NCI-H1436 (cell line): ENCODE measurements at regions not wholly inside any gene's neighbourhood (a gene's known extent, or its start where the extent isn't known, plus 50 kb on each side); places are given as distances from the start of the nearest gene placed in this dataset.

Source experiments
- DNase-seq: peaks from one replicate; lab custom pipeline; 2025; lab: John Stamatoyannopoulos, UW

GRCh38 chr16:65956100-65956499, 410.4 kb upstream of the CDH5 start:
- DNase-seq, result no peak

- no peak for DNase-seq
These were observed 412.0 kb upstream of the CDH5 start for GRCh38 chr16:65954446-65954845.

GRCh38 chr16:65950211-65950610, 416.3 kb upstream of the CDH5 start:
- DNase-seq, result no peak

GRCh38 chr16:65948361-65948760, 418.1 kb upstream of the CDH5 start:
- DNase-seq, result no peak

- no peak for DNase-seq
These were observed 418.5 kb upstream of the CDH5 start for GRCh38 chr16:65947951-65948350.

- DNase-seq, result no peak
These were observed 421.0 kb upstream of the CDH5 start for GRCh38 chr16:65945493-65945892.

- no peak for DNase-seq
These were observed 422.1 kb upstream of the CDH5 start for GRCh38 chr16:65944361-65944760.

- DNase-seq, result no peak
These were observed 425.8 kb upstream of the CDH5 start for GRCh38 chr16:65940711-65941110.

- no peak for DNase-seq
These were observed 428.4 kb upstream of the CDH5 start for GRCh38 chr16:65938083-65938482.

- DNase-seq, result no peak
These were observed 429.0 kb upstream of the CDH5 start for GRCh38 chr16:65937455-65937854.

- no peak for DNase-seq
These were observed 430.4 kb upstream of the CDH5 start for GRCh38 chr16:65936096-65936495.

GRCh38 chr16:65934443-65934842, 432.0 kb upstream of the CDH5 start:
- no peak for DNase-seq

- DNase-seq, result no peak
These were observed 432.8 kb upstream of the CDH5 start for GRCh38 chr16:65933703-65934102.

- DNase-seq, result no peak
These were observed 434.0 kb upstream of the CDH5 start for GRCh38 chr16:65932350-65933072.

- no peak for DNase-seq
These were observed 443.6 kb upstream of the CDH5 start for GRCh38 chr16:65922923-65923322.

- no peak for DNase-seq
These were observed 446.5 kb upstream of the CDH5 start for GRCh38 chr16:65919986-65920376.

GRCh38 chr16:65919145-65919985, 447.1 kb upstream of the CDH5 start:
- DNase-seq, result no peak

GRCh38 chr16:65917466-65917865, 449.0 kb upstream of the CDH5 start:
- DNase-seq, result no peak

GRCh38 chr16:65916995-65917394, 449.5 kb upstream of the CDH5 start:
- DNase-seq, result no peak

GRCh38 chr16:65910291-65910690, 456.2 kb upstream of the CDH5 start:
- DNase-seq, result no peak

- no peak for DNase-seq
These were observed 457.0 kb upstream of the CDH5 start for GRCh38 chr16:65909310-65910050.

- DNase-seq, result no peak
These were observed 457.9 kb upstream of the CDH5 start for GRCh38 chr16:65908568-65908967.

GRCh38 chr16:65905331-65905730, 461.2 kb upstream of the CDH5 start:
- no peak for DNase-seq
